Nephron progenitor cell (in vitro differentiated cells): ENCODE measurements at regions not wholly inside any gene's neighbourhood (a gene's known extent, or its start where the extent isn't known, plus 50 kb on each side); places are given as distances from the start of the nearest gene placed in this dataset.

Source experiments
- DNase-seq: peaks from one replicate; pipeline ENCODE4 v3.0.0; 2021
- H3K27ac Mint-ChIP-seq: 2 replicates; pipeline ENCODE4 v1.8.0; 2021; ENCODE audit warnings: mild to moderate bottlenecking, moderate library complexity, mixed read lengths
- H3K27me3 Mint-ChIP-seq: 2 replicates; pipeline ENCODE4 v1.8.0; 2021; ENCODE audit warnings: mild to moderate bottlenecking, low read depth, mixed read lengths; ENCODE audit not compliant: poor library complexity
- H3K36me3 Mint-ChIP-seq: 2 replicates; pipeline ENCODE4 v1.8.0; 2021; ENCODE audit warnings: low read depth, mixed read lengths
- H3K4me1 Mint-ChIP-seq: 2 replicates; pipeline ENCODE4 v1.8.0; 2021; ENCODE audit warnings: mixed read lengths
- H3K4me3 Mint-ChIP-seq: 2 replicates; pipeline ENCODE4 v1.8.0; 2021; ENCODE audit warnings: mild to moderate bottlenecking, moderate library complexity, mixed read lengths
- H3K9me3 Mint-ChIP-seq: 2 replicates; pipeline ENCODE4 v1.8.0; 2021; ENCODE audit warnings: mild to moderate bottlenecking, moderate library complexity, mixed read lengths
- TF ChIP-seq, protein P1 (sequence below): fragments of 200-600 bp; sonication (generic); IDR thresholded peaks from 2 replicates; pipeline ENCODE4 v1.5.0; 2021; ENCODE audit warnings: antibody characterized with exemption

DNA sequence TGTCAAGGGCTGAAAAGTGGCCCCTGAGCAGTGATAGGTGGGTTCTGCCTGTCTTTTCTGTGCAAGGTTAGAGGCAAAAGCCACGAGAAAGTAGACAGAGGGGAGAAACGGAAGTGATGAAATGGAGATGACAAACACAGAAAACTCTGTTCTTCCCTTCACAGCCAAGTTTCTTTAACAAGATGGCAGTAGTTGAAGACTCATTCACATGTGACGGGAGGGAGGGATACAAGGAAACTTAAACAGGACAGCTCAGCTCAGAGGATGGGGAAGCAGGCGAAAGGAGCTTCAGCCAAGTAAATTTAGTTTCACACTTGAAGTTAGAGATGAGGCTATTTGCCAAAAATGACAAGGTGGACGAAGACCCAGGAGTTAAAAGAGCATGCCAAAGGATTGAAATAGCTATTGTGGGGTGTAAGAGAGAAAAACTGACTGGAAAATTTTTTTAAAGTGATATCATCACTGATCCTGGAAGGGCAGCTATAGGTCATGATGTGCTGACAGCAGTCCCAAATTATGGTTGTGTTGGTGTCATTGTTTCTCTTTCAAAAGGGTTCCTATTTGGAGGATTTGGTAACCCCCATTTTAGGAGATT is 347.9 kb downstream of the EFNB2 start:
- no peak for DNase-seq
- H3K36me3 Mint-ChIP-seq = peaks cover 9% of the 10 kb centered on the region
- TF ChIP-seq, protein P1, sequence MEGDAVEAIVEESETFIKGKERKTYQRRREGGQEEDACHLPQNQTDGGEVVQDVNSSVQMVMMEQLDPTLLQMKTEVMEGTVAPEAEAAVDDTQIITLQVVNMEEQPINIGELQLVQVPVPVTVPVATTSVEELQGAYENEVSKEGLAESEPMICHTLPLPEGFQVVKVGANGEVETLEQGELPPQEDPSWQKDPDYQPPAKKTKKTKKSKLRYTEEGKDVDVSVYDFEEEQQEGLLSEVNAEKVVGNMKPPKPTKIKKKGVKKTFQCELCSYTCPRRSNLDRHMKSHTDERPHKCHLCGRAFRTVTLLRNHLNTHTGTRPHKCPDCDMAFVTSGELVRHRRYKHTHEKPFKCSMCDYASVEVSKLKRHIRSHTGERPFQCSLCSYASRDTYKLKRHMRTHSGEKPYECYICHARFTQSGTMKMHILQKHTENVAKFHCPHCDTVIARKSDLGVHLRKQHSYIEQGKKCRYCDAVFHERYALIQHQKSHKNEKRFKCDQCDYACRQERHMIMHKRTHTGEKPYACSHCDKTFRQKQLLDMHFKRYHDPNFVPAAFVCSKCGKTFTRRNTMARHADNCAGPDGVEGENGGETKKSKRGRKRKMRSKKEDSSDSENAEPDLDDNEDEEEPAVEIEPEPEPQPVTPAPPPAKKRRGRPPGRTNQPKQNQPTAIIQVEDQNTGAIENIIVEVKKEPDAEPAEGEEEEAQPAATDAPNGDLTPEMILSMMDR = no peak
- peaks cover 33% of the 10 kb centered on the region for H3K4me1 Mint-ChIP-seq
- peaks cover 9% of the 10 kb centered on the region for H3K27me3 Mint-ChIP-seq
- H3K27ac Mint-ChIP-seq = peak overlapping the region; percentile 15
- no peak overlapping the region for H3K4me3 Mint-ChIP-seq
- peaks cover 17% of the 10 kb centered on the region for H3K9me3 Mint-ChIP-seq

DNA sequence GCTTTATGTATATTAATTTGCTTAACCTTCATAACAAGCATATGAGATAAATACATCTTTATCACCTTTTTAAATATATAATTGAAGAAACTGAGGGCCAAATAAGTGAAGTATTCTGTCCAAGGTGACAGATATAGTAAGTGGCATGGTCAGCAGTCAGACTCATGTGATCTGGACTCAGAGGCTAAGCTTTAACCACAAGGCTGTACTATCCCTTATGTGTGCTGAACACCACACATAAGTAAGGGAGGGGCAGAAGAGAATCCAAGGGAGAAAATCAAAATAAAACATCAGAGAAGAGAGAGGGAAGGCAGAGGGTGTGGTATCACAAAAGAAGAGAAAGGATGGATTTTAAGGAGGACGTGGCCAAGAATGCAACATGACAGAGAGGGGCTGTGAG is 348.4 kb downstream of the EFNB2 start:
- no peak overlapping the region for H3K27ac Mint-ChIP-seq
- peaks cover 5% of the 10 kb centered on the region for H3K36me3 Mint-ChIP-seq
- peaks cover 9% of the 10 kb centered on the region for H3K27me3 Mint-ChIP-seq
- TF ChIP-seq, protein P1 = no peak
- no peak for DNase-seq
- H3K4me1 Mint-ChIP-seq = peaks cover 38% of the 10 kb centered on the region
- H3K9me3 Mint-ChIP-seq = peaks cover 17% of the 10 kb centered on the region
- H3K4me3 Mint-ChIP-seq = no peak overlapping the region

DNA sequence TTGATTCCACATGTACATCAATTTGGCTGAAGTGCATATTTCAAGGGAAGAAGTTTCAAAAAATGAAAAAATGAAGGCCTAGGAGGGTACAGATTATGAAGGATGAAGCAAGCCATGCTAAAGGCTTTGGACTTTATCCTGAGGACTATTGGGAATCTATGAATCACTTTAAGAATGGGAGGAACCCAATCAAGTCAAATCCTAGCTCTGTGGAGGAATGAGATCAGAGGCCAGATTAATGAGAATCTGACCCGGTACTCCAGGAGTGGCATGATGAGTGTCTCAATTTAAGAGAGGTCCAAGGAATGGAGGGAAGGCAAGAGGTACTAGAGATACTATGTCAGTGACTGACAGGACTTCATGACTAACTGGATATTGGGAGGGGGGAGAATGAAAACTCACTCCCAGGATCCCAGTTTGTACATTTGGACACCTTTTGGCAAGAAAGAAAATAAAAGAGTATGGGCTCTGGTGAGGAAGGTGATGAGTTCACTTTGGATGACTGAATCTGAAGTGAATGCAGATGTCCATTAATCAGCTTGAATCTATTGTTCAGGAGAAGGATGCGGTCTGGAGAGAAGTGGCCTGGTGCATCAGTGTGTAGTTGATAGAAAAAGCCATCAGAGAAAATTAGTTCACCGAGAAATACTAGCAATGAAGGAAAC is 349.0 kb downstream of the EFNB2 start:
- peaks cover 42% of the 10 kb centered on the region for H3K4me1 Mint-ChIP-seq
- peaks cover 9% of the 10 kb centered on the region for H3K27me3 Mint-ChIP-seq
- no peak for DNase-seq
- peaks cover 4% of the 10 kb centered on the region for H3K36me3 Mint-ChIP-seq
- TF ChIP-seq, protein P1 = no peak
- peaks cover 17% of the 10 kb centered on the region for H3K9me3 Mint-ChIP-seq
- no peak overlapping the region for H3K4me3 Mint-ChIP-seq
- H3K27ac Mint-ChIP-seq = no peak overlapping the region

DNA sequence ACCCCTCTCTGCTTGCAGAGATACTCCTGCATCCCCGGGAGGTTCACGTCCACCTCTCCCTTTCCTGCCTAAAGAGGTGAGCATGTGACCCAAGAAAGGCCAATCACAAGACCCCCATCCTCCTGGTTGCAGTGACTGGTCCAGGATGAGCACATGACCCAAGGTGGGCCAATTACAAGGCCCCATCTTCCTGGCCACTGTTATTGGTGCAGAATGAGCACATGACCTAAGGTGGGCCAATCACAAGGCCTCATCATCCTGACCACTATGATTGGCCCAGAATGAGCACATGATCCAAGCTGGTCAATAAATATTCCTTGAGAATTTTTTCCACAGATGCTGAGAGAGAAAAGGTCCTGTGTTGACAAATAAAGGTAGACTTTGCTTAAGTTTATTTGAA is 350.7 kb downstream of the EFNB2 start:
- Mint-ChIP-seq H3K9me3 (peaks cover 27% of the 10 kb centered on the region), H3K36me3 (peaks cover 11% of the 10 kb centered on the region), H3K27me3 (peaks cover 9% of the 10 kb centered on the region), H3K4me1 (peaks cover 44% of the 10 kb centered on the region), H3K27ac (no peak overlapping the region), H3K4me3 (no peak overlapping the region)
- no peak for DNase-seq
- TF ChIP-seq, protein P1 = no peak

DNA sequence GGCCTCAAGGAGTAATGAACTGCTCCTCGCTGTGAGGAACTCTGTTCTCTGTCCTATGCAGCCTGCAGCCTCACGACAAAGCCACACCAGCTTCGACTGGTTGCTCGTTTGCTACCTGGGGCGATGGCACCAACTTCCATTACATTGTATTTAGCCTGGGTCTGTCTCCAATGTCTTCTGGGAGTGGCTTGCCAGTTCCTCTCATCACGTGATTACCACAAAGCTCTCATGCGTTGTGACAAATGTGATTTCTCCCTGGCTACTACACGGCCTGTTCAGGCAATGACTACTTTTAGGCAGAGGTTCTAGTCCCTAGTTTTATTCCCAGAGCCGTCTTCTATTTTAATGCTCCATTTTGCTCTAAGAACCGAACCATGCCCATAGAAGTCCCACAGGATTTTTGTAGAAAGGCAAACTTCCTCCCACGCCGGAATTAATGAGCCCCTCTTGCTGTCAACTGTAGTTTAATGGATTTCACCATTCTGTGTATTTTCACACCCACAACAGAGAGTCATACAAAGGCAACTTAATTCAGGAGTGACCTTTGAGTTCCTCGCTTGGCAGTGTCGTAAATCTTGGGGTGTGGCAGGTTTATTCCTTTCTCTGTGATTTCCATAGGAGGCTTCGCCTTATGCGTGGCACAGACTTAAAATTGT is 351.9 kb downstream of the EFNB2 start:
- Mint-ChIP-seq H3K27ac (peak overlapping the region; percentile 85), H3K27me3 (peaks cover 9% of the 10 kb centered on the region), H3K4me3 (peak overlapping the region; percentile 23), H3K36me3 (peaks cover 15% of the 10 kb centered on the region), H3K9me3 (peaks cover 30% of the 10 kb centered on the region), H3K4me1 (peaks cover 44% of the 10 kb centered on the region)
- TF ChIP-seq, protein P1 = no peak
- peak; percentile 76 for DNase-seq
